Left ventricle myocardium superior (tissue), 1 donor: ENCODE measurements at regions not wholly inside any gene's neighbourhood (a gene's known extent, or its start where the extent isn't known, plus 50 kb on each side); places are given as distances from the start of the nearest gene placed in this dataset.

Source experiments
- ATAC-seq: fragments of 200-7000 bp; cut with Tn5 transposase; one replicate; pipeline ENCODE4 v1.9.1; 2020; ENCODE audit warnings: mild to moderate bottlenecking, moderate library complexity
- DNase-seq: peaks from one replicate; pipeline ENCODE4 v3.0.0-alpha.2; 2020
- intact Hi-C: fragments of 100-400 bp; cut with micrococcal nuclease; formaldehyde crosslinking; loops from one replicate; pipeline ENCODE4 v1.11.0; 2022
- donor health status: DM: no; HTN: yes; CAD: no; lungs with severe emphysema.

DNA sequence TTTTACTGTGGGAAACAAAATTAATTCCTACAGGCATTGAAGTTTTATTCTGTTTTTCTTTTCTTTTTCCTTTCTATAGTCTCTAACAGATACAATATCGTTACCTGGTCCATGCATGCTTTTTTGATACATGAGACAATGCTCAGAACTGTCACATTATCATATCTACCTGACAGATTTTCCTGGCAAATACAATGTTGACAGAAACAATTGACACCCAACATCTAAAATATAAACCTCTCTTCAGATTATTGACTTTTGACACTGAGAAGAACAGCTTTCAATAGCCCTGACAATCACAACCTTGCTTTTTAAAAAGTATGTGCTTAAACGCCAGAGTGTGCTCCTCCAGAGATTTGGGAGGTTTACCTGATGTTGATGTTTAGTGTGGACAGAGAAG, 2334.6 kb upstream of the WWC1 start:
- ATAC-seq, result no peak
- intact Hi-C loops, result no loop called here
- no peak for DNase-seq

DNA sequence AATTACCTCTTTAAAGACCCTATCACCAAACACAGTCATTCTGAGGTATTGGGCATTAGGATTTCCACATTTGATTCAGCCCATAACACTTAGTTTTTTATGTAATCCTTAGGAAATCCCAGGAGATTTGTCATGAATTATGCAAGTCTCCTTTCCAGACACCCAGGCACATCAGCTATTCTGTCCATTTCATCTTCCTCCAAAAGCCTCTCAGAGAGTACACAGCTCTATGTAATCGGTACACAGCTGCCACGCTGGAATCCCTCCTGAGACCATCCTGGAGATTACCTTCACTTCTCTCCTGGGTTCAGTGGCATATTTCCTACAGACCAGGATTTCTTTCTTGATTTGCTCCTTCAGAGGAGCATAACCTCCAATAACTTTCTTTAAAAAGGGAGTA, 2309.8 kb upstream of the WWC1 start:
- intact Hi-C loops, result no loop called here
- ATAC-seq, result no peak
- no peak for DNase-seq

DNA sequence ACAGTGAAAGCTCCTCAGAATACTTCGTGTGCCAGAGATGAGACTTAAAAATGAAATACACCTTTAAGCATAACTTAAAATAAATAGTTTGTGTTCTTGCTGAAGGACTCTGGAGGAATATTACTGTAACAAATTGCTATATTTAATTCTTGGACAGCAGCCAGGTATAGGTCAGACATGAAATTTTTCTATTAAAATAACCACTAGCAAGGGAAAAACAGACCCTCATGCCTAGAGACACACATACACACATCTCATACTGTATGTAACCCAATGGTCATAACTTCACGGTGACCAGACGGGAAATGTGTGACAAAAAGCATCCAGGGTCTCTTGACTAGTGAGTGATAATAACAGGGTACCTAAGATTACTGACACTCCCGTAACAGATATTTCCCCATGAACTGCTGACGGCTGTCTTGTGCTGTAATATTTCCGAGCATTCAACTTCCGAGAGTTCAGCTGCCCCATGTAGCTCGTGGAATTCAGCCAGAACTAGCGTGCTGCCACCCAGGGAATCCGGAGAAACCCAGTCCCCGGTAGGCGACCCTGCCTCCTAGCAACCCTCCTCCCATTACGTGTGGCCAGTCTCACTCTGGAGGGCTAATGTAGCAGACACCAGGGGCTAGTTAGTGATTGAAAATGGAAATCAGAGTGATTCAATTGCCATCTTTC, 2295.1 kb upstream of the WWC1 start:
- DNase-seq (no peak), ATAC-seq (no peak)
- intact Hi-C loops, result no loop called here

DNA sequence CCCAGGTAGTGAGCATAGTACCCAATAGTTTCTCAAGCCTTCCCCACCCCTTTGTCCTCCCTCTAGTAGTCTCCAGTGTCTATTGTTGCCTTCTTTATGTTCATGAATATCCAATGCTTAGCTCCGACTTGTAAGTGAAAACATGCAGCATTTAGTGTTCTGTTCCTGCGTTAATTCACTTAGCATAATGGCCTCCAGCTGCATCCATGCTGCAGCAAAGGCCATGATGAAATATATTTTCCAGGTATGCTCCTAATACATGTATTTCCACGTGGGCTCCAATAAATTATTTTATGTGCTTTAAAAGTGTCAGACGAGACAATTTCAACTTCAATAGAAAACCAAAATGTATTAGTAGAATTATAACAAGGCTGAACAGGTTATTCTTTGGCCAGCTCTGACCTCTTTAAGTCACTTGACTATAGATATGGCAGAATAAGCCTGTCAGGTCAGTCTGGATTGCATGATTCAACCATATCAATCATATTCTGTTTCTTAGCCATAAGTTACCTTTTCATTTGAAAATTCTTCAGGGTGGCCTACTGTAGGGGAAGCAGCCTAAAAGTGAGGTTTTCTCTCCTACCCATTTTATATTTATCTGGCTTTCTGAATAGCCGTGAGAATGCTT, 2291.6 kb upstream of the WWC1 start:
- ATAC-seq (no peak), DNase-seq (no peak)
- intact Hi-C loops, result no loop called here

DNA sequence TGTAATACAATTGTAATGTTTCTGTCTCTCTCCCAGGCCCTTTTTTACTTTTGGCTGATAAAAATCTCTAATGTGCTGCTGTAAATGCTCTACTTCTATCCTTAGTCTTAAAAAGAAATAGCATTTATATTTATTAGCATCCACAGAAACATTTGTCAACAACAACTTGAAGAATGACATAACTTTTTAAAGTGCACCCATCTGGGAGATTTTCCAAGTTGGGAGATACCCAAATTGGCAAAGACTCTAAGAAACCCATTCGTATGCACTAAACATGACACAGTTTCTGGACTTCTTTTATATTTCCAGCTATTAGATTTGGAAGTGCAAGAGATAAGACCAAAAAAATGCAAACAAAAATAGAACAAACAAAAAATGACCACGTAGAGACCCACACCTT, 2287.4 kb upstream of the WWC1 start:
- intact Hi-C loops, result no loop called here
- ATAC-seq, result no peak

DNA sequence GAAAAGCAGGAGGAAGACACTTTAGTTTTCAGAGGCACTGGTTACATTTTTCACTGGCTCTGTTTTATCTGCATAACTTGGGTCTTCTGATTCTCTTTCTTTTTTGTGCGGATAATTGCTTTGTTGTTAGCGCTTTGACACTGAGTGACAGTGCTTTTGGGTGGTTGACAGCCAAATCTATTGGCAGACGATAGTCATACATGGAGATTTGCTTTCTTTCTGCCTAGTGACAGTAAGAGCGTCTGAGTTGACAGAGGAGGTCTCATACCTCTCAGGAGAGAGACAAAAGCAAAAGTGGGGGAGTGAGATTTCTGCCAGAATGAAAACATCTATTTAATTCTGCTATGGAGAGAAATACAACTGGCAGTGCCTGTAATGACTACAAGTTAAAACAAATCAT, 2278.0 kb upstream of the WWC1 start:
- intact Hi-C loops, result no loop called here
- DNase-seq (no peak), ATAC-seq (no peak)

More for the DNA sequence above, 2287.4 kb upstream of the WWC1 start:
- no peak for DNase-seq

DNA sequence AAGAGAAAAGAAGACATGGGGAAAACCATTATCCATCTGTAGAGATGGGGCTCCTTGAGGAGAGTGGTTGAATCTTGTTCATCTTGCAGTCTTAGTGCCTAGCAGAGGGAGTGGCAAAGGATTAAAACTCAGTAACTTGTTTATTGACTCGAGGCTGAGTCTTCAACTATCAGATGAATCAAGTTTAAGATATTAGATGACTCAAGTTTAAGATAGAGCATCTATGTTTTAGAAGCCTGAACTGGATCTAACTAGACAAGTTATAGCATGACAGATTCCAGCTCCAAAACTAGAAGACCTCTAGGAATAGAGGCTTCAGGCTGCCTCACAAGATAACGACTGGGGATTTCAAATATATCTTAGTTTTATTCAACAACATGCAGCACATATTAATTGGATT, 2277.2 kb upstream of the WWC1 start:
- DNase-seq (no peak), ATAC-seq (no peak)
- intact Hi-C loops, result no loop called here

DNA sequence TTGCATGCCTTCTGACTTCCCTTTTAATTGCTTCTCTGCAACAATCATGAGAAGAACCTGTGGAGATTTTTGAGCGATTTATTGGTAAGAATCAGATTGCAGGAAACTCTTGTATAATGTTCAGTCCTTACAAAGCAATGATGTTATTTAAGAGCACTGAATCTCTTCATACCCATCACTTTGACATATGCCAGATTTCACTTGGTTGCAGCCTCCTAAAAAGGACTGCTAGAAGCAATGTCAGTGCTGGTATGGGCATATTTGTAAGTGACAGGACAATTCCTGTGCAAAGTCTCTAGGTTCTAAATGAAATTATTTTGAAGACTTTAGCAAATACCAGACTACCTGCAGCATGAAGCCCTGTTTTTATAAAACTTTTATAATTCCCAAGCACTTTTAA, 2272.7 kb upstream of the WWC1 start:
- DNase-seq (no peak), ATAC-seq (no peak)
- intact Hi-C loops, result no loop called here

DNA sequence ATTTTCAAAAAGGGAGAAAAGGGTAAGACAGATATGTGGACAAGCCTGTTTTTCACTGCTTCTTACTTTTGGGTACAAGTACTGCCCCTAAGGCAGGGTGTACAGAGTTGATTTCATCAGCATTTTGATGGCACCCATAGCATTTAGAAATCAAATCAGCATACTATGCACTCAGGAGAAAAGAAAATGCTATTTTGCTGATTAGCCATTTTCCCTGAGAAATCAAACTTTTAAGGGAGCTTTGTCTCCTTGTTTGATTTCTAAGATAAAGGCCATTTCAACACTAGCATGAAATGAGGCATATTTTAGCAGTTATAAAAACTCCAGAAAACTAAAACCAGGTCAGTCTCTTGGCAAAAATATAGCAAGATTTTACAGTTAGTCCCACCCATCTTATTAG, 2269.4 kb upstream of the WWC1 start:
- intact Hi-C loops, result no loop called here
- ATAC-seq, result no peak
- DNase-seq, result no peak

DNA sequence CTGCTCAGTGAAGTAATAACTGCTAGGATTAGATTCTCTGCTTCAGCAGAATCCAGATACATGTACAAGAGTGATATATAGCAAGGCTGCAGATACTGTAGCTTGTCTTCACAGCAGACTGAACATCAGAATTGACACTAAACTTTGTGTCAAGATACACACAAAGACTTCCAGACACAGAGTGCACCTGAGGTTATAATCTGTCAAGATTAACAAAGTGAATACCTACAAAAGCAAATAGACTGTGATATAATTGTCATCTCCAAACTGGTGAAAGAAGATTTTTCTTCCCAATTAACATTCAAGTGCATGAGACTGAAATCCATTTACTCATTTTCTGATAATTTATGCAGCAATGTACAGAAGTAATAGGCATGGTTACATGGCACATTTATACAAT, 2266.5 kb upstream of the WWC1 start:
- DNase-seq, result no peak
- intact Hi-C loops, result no loop called here
- ATAC-seq, result no peak

DNA sequence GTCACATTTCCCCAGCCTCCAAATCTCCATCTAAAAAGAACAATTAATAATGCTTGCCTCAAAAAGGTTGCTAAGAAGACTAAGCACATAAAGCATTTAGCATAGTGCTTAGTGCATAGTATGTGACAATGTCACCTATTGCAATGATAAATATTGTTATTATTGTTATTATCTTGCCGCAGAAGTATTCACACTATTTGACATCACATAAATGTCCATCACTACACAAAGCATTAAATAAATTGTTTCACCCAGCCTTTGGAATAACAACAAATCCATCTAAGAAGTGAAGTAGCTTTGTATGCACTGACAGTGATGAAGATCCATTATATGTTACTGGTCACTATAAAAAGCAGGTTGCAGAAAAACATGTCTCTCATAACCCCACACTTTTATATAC, 2263.9 kb upstream of the WWC1 start:
- ATAC-seq (no peak), DNase-seq (no peak)
- intact Hi-C loops, result no loop called here

DNA sequence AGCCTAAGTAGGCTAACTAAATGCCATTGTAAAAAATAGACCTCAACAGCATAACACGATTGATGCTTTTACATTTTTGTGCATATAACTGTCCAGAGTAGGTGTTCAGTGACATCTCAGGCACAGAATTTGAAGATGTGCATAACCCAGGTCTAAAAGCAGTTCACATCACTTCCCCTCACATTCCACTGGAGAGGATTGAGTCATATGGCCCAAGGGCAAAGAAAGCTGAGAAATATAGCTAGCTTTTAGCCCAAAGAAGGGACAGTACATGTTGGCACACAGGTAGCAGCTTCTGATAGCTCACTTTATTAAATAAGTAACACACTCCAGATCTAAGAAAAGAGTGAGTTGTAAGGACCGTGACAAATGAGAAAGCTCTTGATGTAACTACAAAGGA, 2259.5 kb upstream of the WWC1 start:
- DNase-seq (no peak), ATAC-seq (no peak)
- intact Hi-C loops, result no loop called here

DNA sequence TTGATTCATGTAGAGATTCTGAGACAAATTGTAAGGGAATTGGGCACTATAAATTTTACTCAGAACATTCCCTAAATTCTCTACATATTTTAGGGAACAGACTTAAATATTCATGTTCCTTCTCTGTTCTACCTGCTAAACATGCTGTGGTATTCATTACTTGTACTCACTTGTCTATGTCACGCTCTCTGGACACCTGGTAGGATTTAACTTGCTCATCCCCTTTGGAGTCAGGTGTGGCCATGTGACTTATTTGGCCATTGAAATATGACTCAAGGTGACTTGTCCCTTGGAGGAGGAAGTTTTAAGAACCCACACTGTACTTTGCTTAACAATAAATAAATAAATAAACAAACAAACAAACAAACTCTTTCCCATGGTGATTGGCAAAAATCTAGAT, 2258.8 kb upstream of the WWC1 start:
- ATAC-seq (no peak), DNase-seq (no peak)

DNA sequence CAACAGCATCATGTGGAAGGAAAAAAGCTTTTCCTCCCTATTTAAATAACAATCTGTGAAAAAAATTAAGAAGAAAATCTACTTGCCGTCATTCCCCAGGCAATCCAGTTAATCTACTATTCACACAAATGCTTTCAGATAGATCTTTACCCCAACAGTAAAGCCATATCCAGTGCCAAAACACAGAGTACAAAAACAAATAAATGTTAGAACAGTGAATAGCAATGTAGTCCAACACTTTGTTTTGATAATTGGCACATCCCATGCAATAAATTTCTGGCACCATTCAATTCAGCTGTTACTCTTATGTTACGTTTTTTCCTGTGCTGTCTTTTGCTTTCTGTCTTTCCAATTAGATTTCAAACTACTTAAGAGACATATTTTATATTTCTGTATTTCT, 2245.5 kb upstream of the WWC1 start:
- intact Hi-C loops, result no loop called here
- no peak for DNase-seq
- ATAC-seq, result no peak

More for the DNA sequence above, 2258.8 kb upstream of the WWC1 start:
- intact Hi-C loops, result no loop called here

DNA sequence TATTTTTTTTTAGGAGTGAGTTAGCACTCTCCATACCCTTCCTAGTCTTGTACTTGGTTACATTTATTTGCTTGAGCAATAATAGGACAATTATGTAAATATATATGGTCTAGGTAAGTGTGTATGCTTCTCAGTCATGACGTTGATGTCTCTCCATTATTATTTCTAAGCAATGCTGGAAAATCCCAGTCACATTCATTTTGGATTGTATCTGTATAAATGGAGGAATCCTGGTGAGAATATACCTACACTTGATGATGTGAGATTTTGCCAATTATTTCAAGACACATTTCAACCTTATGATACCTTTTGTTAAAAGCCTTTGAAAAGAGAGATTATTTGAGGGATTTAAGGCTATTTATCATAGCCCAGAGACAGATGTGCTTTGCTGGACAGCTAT, 2244.5 kb upstream of the WWC1 start:
- intact Hi-C loops, result no loop called here
- DNase-seq (no peak), ATAC-seq (no peak)

DNA sequence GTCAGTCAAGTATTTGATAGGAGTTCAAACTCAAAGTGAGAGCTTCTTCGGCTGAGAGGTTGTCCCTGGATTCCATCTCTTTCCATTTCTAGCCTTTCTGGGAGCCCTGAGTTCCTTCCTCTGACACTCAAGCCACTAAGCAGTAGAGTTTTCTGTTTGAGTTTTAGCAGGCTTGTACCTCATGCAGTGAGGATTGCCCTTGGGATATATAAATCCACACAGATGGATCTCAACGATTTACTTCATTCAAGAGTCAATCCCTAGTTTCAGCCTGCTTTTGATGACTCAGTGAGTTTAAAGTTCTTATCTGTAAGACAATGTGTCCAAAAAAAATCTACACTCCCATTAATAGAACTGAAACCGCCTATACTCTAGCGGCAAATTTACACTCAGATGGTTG, 2240.9 kb upstream of the WWC1 start:
- DNase-seq (no peak), ATAC-seq (no peak)
- intact Hi-C loops, result no loop called here

DNA sequence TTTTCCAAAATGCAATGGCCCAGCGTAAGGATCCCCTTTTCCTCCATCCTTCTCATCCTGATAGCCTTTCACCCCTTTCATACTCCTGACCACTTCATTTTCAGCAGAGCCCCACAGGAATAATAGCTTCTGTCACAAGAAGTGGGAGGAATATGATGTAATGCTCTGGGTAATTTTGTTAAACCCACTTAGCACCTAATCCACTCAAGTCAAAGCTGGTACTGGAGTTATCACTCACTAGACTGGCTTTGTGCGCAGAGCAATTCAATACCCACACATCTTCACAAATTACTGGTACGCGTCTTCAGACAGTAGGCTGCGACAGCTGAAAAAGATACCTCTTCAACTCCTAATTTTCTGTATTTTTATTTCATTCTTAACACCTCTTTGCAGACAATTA, 2232.8 kb upstream of the WWC1 start:
- no peak for DNase-seq
- intact Hi-C loops, result no loop called here
- ATAC-seq, result no peak

DNA sequence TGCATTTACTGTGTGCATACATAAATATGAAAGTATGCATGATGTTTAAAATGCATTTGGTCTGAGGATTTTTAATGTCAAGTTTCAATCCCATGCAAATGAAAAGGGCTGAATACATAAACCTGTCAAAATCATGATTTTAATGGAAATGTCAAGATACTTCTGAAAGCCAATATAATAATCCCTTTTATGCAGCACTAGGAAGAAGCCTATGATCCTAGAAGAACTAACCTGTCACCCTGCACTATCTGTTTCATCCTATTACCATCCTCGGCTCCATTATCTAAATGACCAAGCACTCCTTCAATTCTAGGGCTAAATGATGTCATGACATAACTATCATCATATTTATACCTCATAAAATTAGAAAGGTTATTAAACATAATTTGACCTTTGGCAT, 2229.4 kb upstream of the WWC1 start:
- intact Hi-C loops, result no loop called here

DNA sequence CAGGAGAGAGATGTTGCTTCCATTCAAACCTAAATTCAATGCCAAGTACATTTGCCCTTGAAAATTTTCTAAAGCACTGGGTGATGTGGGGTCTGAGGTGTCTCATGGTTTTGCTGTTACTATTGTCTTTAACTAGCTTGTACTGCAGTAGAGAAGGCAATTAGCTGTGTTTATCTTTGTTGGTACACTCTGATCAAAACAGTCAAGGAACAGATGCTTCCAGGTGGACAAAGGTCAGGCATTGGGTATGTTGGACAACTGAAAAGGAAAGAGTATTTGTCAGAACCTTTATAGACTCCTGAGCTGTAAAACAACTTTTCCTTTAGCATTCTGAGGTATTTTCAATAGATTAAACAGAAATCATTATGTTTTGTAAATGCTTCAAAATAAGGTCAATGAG, 2228.7 kb upstream of the WWC1 start:
- ATAC-seq, result no peak
- intact Hi-C loops, result no loop called here

More for the DNA sequence above, 2229.4 kb upstream of the WWC1 start:
- no peak for ATAC-seq
- no peak for DNase-seq

DNA sequence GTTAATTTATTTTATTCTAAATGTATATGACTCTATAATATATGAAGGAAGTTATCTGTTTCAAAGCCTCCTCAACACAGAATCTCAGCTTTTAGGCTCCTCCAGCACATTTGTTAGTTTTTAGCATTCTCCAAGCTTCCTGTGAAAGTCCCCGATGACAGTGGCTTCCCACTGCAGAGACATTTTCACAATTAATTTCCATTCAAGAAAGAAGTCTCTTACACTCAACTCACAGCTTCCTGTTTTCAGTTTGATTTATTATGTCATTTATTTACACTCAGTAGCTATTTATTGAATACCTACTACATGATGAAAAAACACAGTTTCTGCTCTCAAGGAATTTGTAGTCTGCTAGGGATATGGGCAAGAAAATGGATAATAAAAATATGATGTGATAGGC, 2228.2 kb upstream of the WWC1 start:
- no peak for DNase-seq
- intact Hi-C loops, result no loop called here
- ATAC-seq, result no peak

More for the DNA sequence above, 2228.7 kb upstream of the WWC1 start:
- no peak for DNase-seq

DNA sequence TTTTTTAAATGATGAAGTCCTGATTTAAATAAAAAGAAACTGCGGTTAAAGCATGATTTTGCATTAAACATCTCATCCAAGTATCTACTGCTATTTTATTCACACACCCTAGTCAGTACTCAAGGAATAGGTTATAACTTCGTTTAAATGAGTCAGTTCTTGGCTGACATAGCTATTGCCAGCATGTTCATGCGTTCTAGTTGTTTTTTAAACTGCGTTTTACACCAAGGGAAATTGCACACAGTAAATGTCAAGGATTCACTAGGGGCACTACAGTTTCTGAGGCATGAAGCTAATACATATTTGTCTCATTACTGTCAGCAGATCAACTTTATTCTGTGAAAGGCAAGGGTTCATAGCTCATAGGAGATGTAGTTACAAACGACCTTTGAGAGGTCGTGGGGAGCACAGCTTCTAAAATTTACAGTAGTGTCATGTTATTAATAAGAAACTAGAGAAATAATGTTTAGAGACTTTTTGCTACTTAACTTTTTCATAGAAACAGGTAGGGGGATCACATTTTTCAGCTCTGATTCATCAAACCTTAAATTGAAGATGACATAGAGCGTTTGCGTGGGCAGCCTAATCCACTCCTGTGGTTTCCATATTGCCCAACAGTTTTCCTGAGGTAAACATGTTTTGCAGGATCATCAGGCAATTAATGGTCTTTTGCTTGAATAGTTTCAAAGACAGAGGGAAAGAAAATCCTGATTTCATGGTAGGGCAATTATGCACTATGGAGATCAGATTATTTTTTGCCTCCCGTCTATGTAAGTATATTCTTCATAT, 2222.7 kb upstream of the WWC1 start:
- intact Hi-C loops, result no loop called here
- ATAC-seq (no peak), DNase-seq (no peak)
